ENCODE measurements at regions not wholly inside any gene's neighbourhood (a gene's known extent, or its start where the extent isn't known, plus 50 kb on each side); places are given as distances from the start of the nearest gene placed in this dataset.

GRCh38 chr6:15021074-15021473, 224.8 kb upstream of the JARID2 start:
- no peak for DNase-seq (ENCODE audit: low spot score)

GRCh38 chr6:15023018-15023417, 222.9 kb upstream of the JARID2 start:
- DNase-seq (ENCODE audit: low spot score), result peak; percentile 56

GRCh38 chr6:15023448-15023847, 222.4 kb upstream of the JARID2 start:
- DNase-seq (ENCODE audit: low spot score), result peak; percentile 94

- DNase-seq (ENCODE audit: low spot score), result no peak
These were observed 220.4 kb upstream of the JARID2 start for GRCh38 chr6:15025446-15025845.

- DNase-seq (ENCODE audit: low spot score), result no peak
These were observed 219.0 kb upstream of the JARID2 start for GRCh38 chr6:15026832-15027231.

GRCh38 chr6:15027472-15027871, 218.4 kb upstream of the JARID2 start:
- DNase-seq (ENCODE audit: low spot score), result no peak

GRCh38 chr6:15032015-15032414, 213.9 kb upstream of the JARID2 start:
- no peak for DNase-seq (ENCODE audit: low spot score)

GRCh38 chr6:15033850-15034203, 212.0 kb upstream of the JARID2 start:
- no peak for DNase-seq (ENCODE audit: low spot score)

GRCh38 chr6:15036690-15037245, 209.1 kb upstream of the JARID2 start:
- DNase-seq (ENCODE audit: low spot score), result no peak

- DNase-seq (ENCODE audit: low spot score), result no peak
These were observed 208.6 kb upstream of the JARID2 start for GRCh38 chr6:15037253-15037652.

GRCh38 chr6:15038013-15038791, 207.7 kb upstream of the JARID2 start:
- DNase-seq (ENCODE audit: low spot score), result no peak

- no peak for DNase-seq (ENCODE audit: low spot score)
These were observed 206.7 kb upstream of the JARID2 start for GRCh38 chr6:15039136-15039535.

- DNase-seq (ENCODE audit: low spot score), result no peak
These were observed 202.9 kb upstream of the JARID2 start for GRCh38 chr6:15042938-15043337.

- DNase-seq (ENCODE audit: low spot score), result no peak
These were observed 201.6 kb upstream of the JARID2 start for GRCh38 chr6:15044146-15044882.

- DNase-seq (ENCODE audit: low spot score), result no peak
These were observed 200.9 kb upstream of the JARID2 start for GRCh38 chr6:15044948-15045347.

- DNase-seq (ENCODE audit: low spot score), result no peak
These were observed 199.1 kb upstream of the JARID2 start for GRCh38 chr6:15046751-15047150.

GRCh38 chr6:15048367-15048766, 197.5 kb upstream of the JARID2 start:
- no peak for DNase-seq (ENCODE audit: low spot score)

GRCh38 chr6:15058200-15059061, 187.4 kb upstream of the JARID2 start:
- no peak for DNase-seq (ENCODE audit: low spot score)

- no peak for DNase-seq (ENCODE audit: low spot score)
These were observed 184.7 kb upstream of the JARID2 start for GRCh38 chr6:15061180-15061641.

GRCh38 chr6:15061908-15062515, 183.9 kb upstream of the JARID2 start:
- no peak for DNase-seq (ENCODE audit: low spot score)

GRCh38 chr6:15062516-15063252, 183.2 kb upstream of the JARID2 start:
- DNase-seq (ENCODE audit: low spot score), result no peak

All from activated CD4-positive, alpha-beta T cell treated with anti-CD3 and anti-CD28 coated beads, Interleukin-2, Interleukin-4, amounts not matched to agents 100 ng/mL and 50 ng/mL, durations not matched to agents 16 hours and 8 hours (primary cell).